HCT116 (cell line): ENCODE measurements at regions not wholly inside any gene's neighbourhood (a gene's known extent, or its start where the extent isn't known, plus 50 kb on each side); places are given as distances from the start of the nearest gene placed in this dataset.

ENCODE experiments used
- CEBPB ChIP-seq: IDR thresholded peaks from 2 replicates; pipeline ENCODE4 v1.6.1; 2012; ENCODE audit warnings: low read depth
- ELF1 ChIP-seq: IDR thresholded peaks from 2 replicates; pipeline ENCODE4 v1.6.1; 2012; ENCODE audit warnings: low read depth, borderline replicate concordance
- FOSL1 ChIP-seq: IDR thresholded peaks from 2 replicates; pipeline ENCODE4 v1.6.1; 2012; ENCODE audit warnings: low read depth
- MAX ChIP-seq: IDR thresholded peaks from 2 replicates; pipeline ENCODE4 v1.6.1; 2012
- YY1 ChIP-seq: IDR thresholded peaks from 2 replicates; pipeline ENCODE4 v1.6.1; 2011; ENCODE audit warnings: low read length, low read depth, moderate library complexity, mild to moderate bottlenecking; ENCODE audit not compliant: insufficient replicate concordance; ENCODE audit errors: extremely low read depth
- ZNF274 ChIP-seq: fragments of 200-500 bp; sonication (Bioruptor generic); IDR thresholded peaks from 2 replicates; pipeline ENCODE4 v1.6.1; 2014; ENCODE audit warnings: mild to moderate bottlenecking, low read depth, low read length, inconsistent platforms
- TF ChIP-seq, protein P1 (sequence below), 3 experiments: fragments of 200-600 bp in 1 of 3; sonication (generic) in 1 of 3; IDR thresholded peaks in 2 of 3; conservative IDR thresholded peaks in 1 of 3; 2 replicates each; pipeline ENCODE4 v1.5.1; 2012 to 2017; ENCODE audit warnings: low read depth in 2 of 3, low read length in 2 of 3, antibody characterized with exemption in 1 of 3, borderline replicate concordance in 1 of 3, control low read depth in 1 of 3, mild to moderate bottlenecking in 1 of 3, mixed read lengths in 1 of 3, mixed run types in 1 of 3, moderate library complexity in 1 of 3; ENCODE audit not compliant: insufficient read depth in 1 of 3

- TF ChIP-seq MAX (no peak), FOSL1 (no peak), YY1 (no peak), ELF1 (no peak), CEBPB (no peak), ZNF274 (no peak)
- TF ChIP-seq, protein P1, sequence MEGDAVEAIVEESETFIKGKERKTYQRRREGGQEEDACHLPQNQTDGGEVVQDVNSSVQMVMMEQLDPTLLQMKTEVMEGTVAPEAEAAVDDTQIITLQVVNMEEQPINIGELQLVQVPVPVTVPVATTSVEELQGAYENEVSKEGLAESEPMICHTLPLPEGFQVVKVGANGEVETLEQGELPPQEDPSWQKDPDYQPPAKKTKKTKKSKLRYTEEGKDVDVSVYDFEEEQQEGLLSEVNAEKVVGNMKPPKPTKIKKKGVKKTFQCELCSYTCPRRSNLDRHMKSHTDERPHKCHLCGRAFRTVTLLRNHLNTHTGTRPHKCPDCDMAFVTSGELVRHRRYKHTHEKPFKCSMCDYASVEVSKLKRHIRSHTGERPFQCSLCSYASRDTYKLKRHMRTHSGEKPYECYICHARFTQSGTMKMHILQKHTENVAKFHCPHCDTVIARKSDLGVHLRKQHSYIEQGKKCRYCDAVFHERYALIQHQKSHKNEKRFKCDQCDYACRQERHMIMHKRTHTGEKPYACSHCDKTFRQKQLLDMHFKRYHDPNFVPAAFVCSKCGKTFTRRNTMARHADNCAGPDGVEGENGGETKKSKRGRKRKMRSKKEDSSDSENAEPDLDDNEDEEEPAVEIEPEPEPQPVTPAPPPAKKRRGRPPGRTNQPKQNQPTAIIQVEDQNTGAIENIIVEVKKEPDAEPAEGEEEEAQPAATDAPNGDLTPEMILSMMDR (IDR thresholded peaks at IDR 0.05 in 2 of 3, conservative IDR thresholded peaks at IDR 0.05 in 1 of 3; ENCODE audit: borderline replicate concordance in 1 of 3, insufficient read depth in 1 of 3, low read depth in 2 of 3, low read length in 2 of 3): no peak
Observed at GRCh38 chr1:229161740-229162139, 109.2 kb upstream of the RAB4A start.
